WTC11 (cell line): ENCODE measurements at regions not wholly inside any gene's neighbourhood (a gene's known extent, or its start where the extent isn't known, plus 50 kb on each side); places are given as distances from the start of the nearest gene placed in this dataset.

Experiments used
- AFF4 ChIP-seq: sonication (generic); formaldehyde crosslinking; IDR thresholded peaks from 2 replicates; pipeline ENCODE4 v1.8.1; 2023; ENCODE audit warnings: mild to moderate bottlenecking, missing genetic modification reagents, borderline replicate concordance
- CREB1 ChIP-seq: sonication (generic); formaldehyde crosslinking; IDR thresholded peaks from 2 replicates; pipeline ENCODE4 v1.8.0; 2023; ENCODE audit warnings: mild to moderate bottlenecking, missing genetic modification reagents
- CTCF ChIP-seq: fragments of 200-600 bp; IDR thresholded peaks from 2 replicates; pipeline ENCODE4 v1.8.0; 2022; ENCODE audit warnings: antibody characterized with exemption
- FOXJ3 ChIP-seq: sonication (generic); formaldehyde crosslinking; IDR thresholded peaks from 2 replicates; pipeline ENCODE4 v1.9.0; 2021; ENCODE audit warnings: missing genetic modification reagents, mild to moderate bottlenecking, borderline replicate concordance
- FOXK1 ChIP-seq: sonication (generic); formaldehyde crosslinking; IDR thresholded peaks from 2 replicates; pipeline ENCODE4 v1.8.0; 2022; ENCODE audit warnings: mild to moderate bottlenecking, moderate library complexity, missing genetic modification reagents
- FOXP1 ChIP-seq: sonication (generic); formaldehyde crosslinking; IDR thresholded peaks from 2 replicates; pipeline ENCODE4 v1.8.0; 2022; ENCODE audit warnings: missing genetic modification reagents, mild to moderate bottlenecking, moderate library complexity, borderline replicate concordance
- GABPB1 ChIP-seq: sonication (generic); formaldehyde crosslinking; IDR thresholded peaks from 2 replicates; pipeline ENCODE4 v1.8.1; 2023; ENCODE audit warnings: mild to moderate bottlenecking, missing genetic modification reagents
- NFYB ChIP-seq: sonication (generic); formaldehyde crosslinking; conservative IDR thresholded peaks from 2 replicates; pipeline ENCODE4 v1.8.0; 2022; ENCODE audit warnings: low read depth, missing genetic modification reagents
- NR3C1 ChIP-seq: sonication (generic); formaldehyde crosslinking; conservative IDR thresholded peaks from 2 replicates; pipeline ENCODE4 v1.8.1; 2023; ENCODE audit warnings: low read depth, mild to moderate bottlenecking, missing genetic modification reagents
- USF2 ChIP-seq: sonication (generic); formaldehyde crosslinking; IDR thresholded peaks from 2 replicates; pipeline ENCODE4 v1.8.1; 2023; ENCODE audit warnings: mild to moderate bottlenecking, missing genetic modification reagents, moderate library complexity
- TF ChIP-seq, protein P1 (sequence below): sonication (generic); formaldehyde crosslinking; conservative IDR thresholded peaks from 2 replicates; pipeline ENCODE4 v1.8.1; 2022; ENCODE audit warnings: mild to moderate bottlenecking, missing genetic modification reagents
- TF ChIP-seq, protein P2 (sequence below): sonication (generic); formaldehyde crosslinking; IDR thresholded peaks from 2 replicates; pipeline ENCODE4 v1.8.0; 2022; ENCODE audit warnings: mild to moderate bottlenecking, missing genetic modification reagents
- TF ChIP-seq, protein P3 (sequence below): sonication (generic); formaldehyde crosslinking; IDR thresholded peaks from 2 replicates; pipeline ENCODE4 v1.8.0; 2022; ENCODE audit warnings: mild to moderate bottlenecking, missing genetic modification reagents
- TF ChIP-seq, protein P4 (sequence below): sonication (generic); formaldehyde crosslinking; IDR thresholded peaks from 2 replicates; pipeline ENCODE4 v1.8.1; 2023; ENCODE audit warnings: mild to moderate bottlenecking, missing genetic modification reagents

GRCh38 chr2:14999114-14999661 is 366.7 kb downstream of the LRATD1 start:
- TF ChIP-seq GABPB1 (no peak), CTCF (no peak), FOXJ3 (CRISPR knock-in tag) (no peak), USF2 (CRISPR knock-in tag) (no peak), NFYB (CRISPR knock-in tag) (no peak), NR3C1 (CRISPR knock-in tag) (no peak), AFF4 (no peak), CREB1 (CRISPR knock-in tag) (no peak), FOXP1 (no peak), FOXK1 (no peak)
- TF ChIP-seq, protein P1, sequence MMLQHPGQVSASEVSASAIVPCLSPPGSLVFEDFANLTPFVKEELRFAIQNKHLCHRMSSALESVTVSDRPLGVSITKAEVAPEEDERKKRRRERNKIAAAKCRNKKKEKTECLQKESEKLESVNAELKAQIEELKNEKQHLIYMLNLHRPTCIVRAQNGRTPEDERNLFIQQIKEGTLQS (CRISPR knock-in tag), result no peak
- TF ChIP-seq, protein P2, sequence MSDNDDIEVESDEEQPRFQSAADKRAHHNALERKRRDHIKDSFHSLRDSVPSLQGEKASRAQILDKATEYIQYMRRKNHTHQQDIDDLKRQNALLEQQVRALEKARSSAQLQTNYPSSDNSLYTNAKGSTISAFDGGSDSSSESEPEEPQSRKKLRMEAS (CRISPR knock-in tag), result no peak
- TF ChIP-seq, protein P3, sequence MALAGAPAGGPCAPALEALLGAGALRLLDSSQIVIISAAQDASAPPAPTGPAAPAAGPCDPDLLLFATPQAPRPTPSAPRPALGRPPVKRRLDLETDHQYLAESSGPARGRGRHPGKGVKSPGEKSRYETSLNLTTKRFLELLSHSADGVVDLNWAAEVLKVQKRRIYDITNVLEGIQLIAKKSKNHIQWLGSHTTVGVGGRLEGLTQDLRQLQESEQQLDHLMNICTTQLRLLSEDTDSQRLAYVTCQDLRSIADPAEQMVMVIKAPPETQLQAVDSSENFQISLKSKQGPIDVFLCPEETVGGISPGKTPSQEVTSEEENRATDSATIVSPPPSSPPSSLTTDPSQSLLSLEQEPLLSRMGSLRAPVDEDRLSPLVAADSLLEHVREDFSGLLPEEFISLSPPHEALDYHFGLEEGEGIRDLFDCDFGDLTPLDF (CRISPR knock-in tag), result no peak
- TF ChIP-seq, protein P4, sequence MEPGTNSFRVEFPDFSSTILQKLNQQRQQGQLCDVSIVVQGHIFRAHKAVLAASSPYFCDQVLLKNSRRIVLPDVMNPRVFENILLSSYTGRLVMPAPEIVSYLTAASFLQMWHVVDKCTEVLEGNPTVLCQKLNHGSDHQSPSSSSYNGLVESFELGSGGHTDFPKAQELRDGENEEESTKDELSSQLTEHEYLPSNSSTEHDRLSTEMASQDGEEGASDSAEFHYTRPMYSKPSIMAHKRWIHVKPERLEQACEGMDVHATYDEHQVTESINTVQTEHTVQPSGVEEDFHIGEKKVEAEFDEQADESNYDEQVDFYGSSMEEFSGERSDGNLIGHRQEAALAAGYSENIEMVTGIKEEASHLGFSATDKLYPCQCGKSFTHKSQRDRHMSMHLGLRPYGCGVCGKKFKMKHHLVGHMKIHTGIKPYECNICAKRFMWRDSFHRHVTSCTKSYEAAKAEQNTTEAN (CRISPR knock-in tag), result no peak
